H9 (cell line): ENCODE measurements at regions not wholly inside any gene's neighbourhood (a gene's known extent, or its start where the extent isn't known, plus 50 kb on each side); places are given as distances from the start of the nearest gene placed in this dataset.

Experiments used
- DNase-seq: peaks from one replicate; pipeline ENCODE4 v3.0.0-alpha.2; 2017
- H2AFZ ChIP-seq: one replicate; pipeline ENCODE4 v1.6.1; 2013; ENCODE audit warnings: mild to moderate bottlenecking, low read length, control low read depth, moderate library complexity
- H2AK5ac ChIP-seq: 2 replicates; pipeline ENCODE4 v1.6.1; 2013; ENCODE audit warnings: low read length, control low read depth, mixed read lengths; ENCODE audit not compliant: insufficient read length
- H2BK120ac ChIP-seq: one replicate; pipeline ENCODE4 v1.6.1; 2013; ENCODE audit warnings: low read depth, mild to moderate bottlenecking, low read length, control low read depth, inconsistent platforms; ENCODE audit not compliant: poor library complexity, severe bottlenecking
- H2BK12ac ChIP-seq: 2 replicates; pipeline ENCODE4 v1.6.1; 2013; ENCODE audit warnings: low read length, control low read depth, mixed read lengths, low read depth; ENCODE audit not compliant: insufficient read length
- H2BK15ac ChIP-seq: 2 replicates; pipeline ENCODE4 v1.6.1; 2013; ENCODE audit warnings: low read depth, low read length, control low read depth
- H2BK20ac ChIP-seq: one replicate; pipeline ENCODE4 v1.6.1; 2013; ENCODE audit warnings: low read depth, mild to moderate bottlenecking, low read length, control low read depth, inconsistent platforms; ENCODE audit not compliant: poor library complexity, severe bottlenecking
- H2BK5ac ChIP-seq: 2 replicates; pipeline ENCODE4 v1.6.1; 2013; ENCODE audit warnings: low read length, control low read depth, mixed read lengths; ENCODE audit not compliant: insufficient read length
- H3K14ac ChIP-seq: 2 replicates; pipeline ENCODE4 v1.6.1; 2013; ENCODE audit warnings: low read length, control low read depth; ENCODE audit not compliant: insufficient read depth
- H3K18ac ChIP-seq: 2 replicates; pipeline ENCODE4 v1.6.1; 2013; ENCODE audit warnings: low read depth, mild to moderate bottlenecking, mixed read lengths, low read length, control low read depth; ENCODE audit not compliant: insufficient read length
- H3K23ac ChIP-seq: 2 replicates; pipeline ENCODE4 v1.6.1; 2013; ENCODE audit warnings: low read length, control low read depth, mixed read lengths, low read depth; ENCODE audit not compliant: insufficient read length
- H3K23me2 ChIP-seq: 2 replicates; pipeline ENCODE4 v1.6.1; 2013; ENCODE audit warnings: low read depth, mild to moderate bottlenecking, mixed read lengths, low read length, control low read depth; ENCODE audit not compliant: insufficient read length, poor library complexity, severe bottlenecking
- H3K27ac ChIP-seq: 2 replicates; pipeline ENCODE4 v1.5.1; 2013; ENCODE audit warnings: low read length, control low read depth, mixed read lengths, low read depth; ENCODE audit not compliant: insufficient read length
- H3K27me3 ChIP-seq: 2 replicates; pipeline ENCODE4 v1.6.1; 2013; ENCODE audit warnings: low read length, control low read depth, inconsistent platforms; ENCODE audit not compliant: insufficient read depth
- H3K4ac ChIP-seq: 2 replicates; pipeline ENCODE4 v1.6.1; 2013; ENCODE audit warnings: low read depth, mild to moderate bottlenecking, control low read depth, inconsistent platforms, low read length, moderate library complexity
- H3K4me1 ChIP-seq: 2 replicates; pipeline ENCODE4 v1.6.1; 2013; ENCODE audit warnings: low read length, control low read depth, inconsistent platforms; ENCODE audit not compliant: insufficient read depth
- H3K4me2 ChIP-seq: 2 replicates; pipeline ENCODE4 v1.6.1; 2013; ENCODE audit warnings: low read length, control low read depth, mixed read lengths; ENCODE audit not compliant: insufficient read length, insufficient read depth
- H3K56ac ChIP-seq: 2 replicates; pipeline ENCODE4 v1.6.1; 2013; ENCODE audit warnings: low read depth, mild to moderate bottlenecking, mixed read lengths, low read length, control low read depth; ENCODE audit not compliant: insufficient read length
- H3K79me1 ChIP-seq: 2 replicates; pipeline ENCODE4 v1.6.1; 2013; ENCODE audit warnings: low read depth, mild to moderate bottlenecking, moderate library complexity, low read length, control low read depth, inconsistent platforms; ENCODE audit not compliant: insufficient read depth, poor library complexity, severe bottlenecking
- H3K79me2 ChIP-seq: 2 replicates; pipeline ENCODE4 v1.6.1; 2013; ENCODE audit warnings: low read length, control low read depth, inconsistent platforms; ENCODE audit not compliant: insufficient read depth
- H3K9ac ChIP-seq: 2 replicates; pipeline ENCODE4 v1.6.1; 2013; ENCODE audit warnings: low read length, control low read depth, mixed read lengths; ENCODE audit not compliant: insufficient read length; ENCODE audit errors: extremely low read depth
- H3K9me3 ChIP-seq: one replicate; pipeline ENCODE4 v1.6.1; 2013; ENCODE audit warnings: low read depth, low read length, inconsistent platforms; ENCODE audit not compliant: control insufficient read depth
- H3T11ph ChIP-seq: one replicate; pipeline ENCODE4 v1.6.1; 2013; ENCODE audit warnings: mild to moderate bottlenecking, low read length, control low read depth, inconsistent platforms
- H4K20me1 ChIP-seq: one replicate; pipeline ENCODE4 v1.6.1; 2013; ENCODE audit not compliant: control insufficient read depth, insufficient read length, insufficient read depth
- H4K5ac ChIP-seq: 2 replicates; pipeline ENCODE4 v1.6.1; 2013; ENCODE audit warnings: low read depth, mild to moderate bottlenecking, mixed read lengths, low read length, control low read depth; ENCODE audit not compliant: insufficient read length
- H4K8ac ChIP-seq: replicated peaks from 2 replicates; pipeline ENCODE4 v1.6.1; 2013; ENCODE audit warnings: low read length, control low read depth, mixed read lengths, low read depth; ENCODE audit not compliant: insufficient read length
- H4K91ac ChIP-seq: 2 replicates; pipeline ENCODE4 v1.6.1; 2013; ENCODE audit warnings: low read depth, mild to moderate bottlenecking, moderate library complexity, mixed read lengths, low read length, control low read depth; ENCODE audit not compliant: insufficient read length
- H3K27ac Mint-ChIP-seq, 3 experiments: 2 replicates in 2 of 3; 3 replicates in 1 of 3; pipeline ENCODE4 v1.8.0; 2020 to 2021; ENCODE audit warnings: mixed read lengths in 3 of 3, mild to moderate bottlenecking in 1 of 3, moderate library complexity in 1 of 3
- H3K27me3 Mint-ChIP-seq: 2 replicates; pipeline ENCODE4 v1.8.0; 2021; ENCODE audit warnings: low read depth, mild to moderate bottlenecking, moderate library complexity, mixed read lengths
- H3K36me3 Mint-ChIP-seq, 3 experiments: 2 replicates in 2 of 3; 3 replicates in 1 of 3; pipeline ENCODE4 v1.8.0; 2020 to 2021; ENCODE audit warnings: low read depth in 3 of 3, mixed read lengths in 3 of 3; ENCODE audit not compliant: insufficient read depth in 1 of 3
- H3K4me1 Mint-ChIP-seq, 2 experiments: 2 replicates each; pipeline ENCODE4 v1.8.0; 2020; ENCODE audit warnings: mixed read lengths in 2 of 2
- H3K4me3 Mint-ChIP-seq, 2 experiments: 2 replicates in 1 of 2; 3 replicates in 1 of 2; pipeline ENCODE4 v1.8.0; 2020 to 2021; ENCODE audit warnings: mild to moderate bottlenecking in 2 of 2, mixed read lengths in 2 of 2, moderate library complexity in 1 of 2
- H3K9me3 Mint-ChIP-seq, 2 experiments: 2 replicates in 1 of 2; 3 replicates in 1 of 2; pipeline ENCODE4 v1.8.0; 2020; ENCODE audit warnings: mild to moderate bottlenecking in 2 of 2, mixed read lengths in 2 of 2, moderate library complexity in 1 of 2
- CTCF ChIP-seq: fragments of 200-600 bp; sonication (generic); conservative IDR thresholded peaks from 3 replicates; pipeline ENCODE4 v1.8.0; 2021; ENCODE audit warnings: antibody characterized with exemption, mild to moderate bottlenecking
- WGBS: extraction: QIAGEN DNeasy Blood & Tissue Kit; methylation state at CpG from one replicate; pipeline ENCODE4 v1.1.7; 2013; ENCODE audit warnings: missing lambda C conversion rate, low lambda C conversion rate, mixed read lengths; ENCODE audit not compliant: insufficient read length; ENCODE audit errors: extremely low coverage; 5-methylcytosine and 5-hydroxymethylcytosine counted together

GRCh38 chr3:159924411-159924810 lies 64.2 kb upstream of the IL12A start:
- Histone ChIP-seq H3K14ac (no peak overlapping the region), H3K18ac (no peak overlapping the region), H2BK20ac (no peak overlapping the region), H2BK12ac (no peak overlapping the region), H3K4me1 (no peaks in the 10 kb centered on the region), H2BK15ac (no peak overlapping the region), H2BK5ac (no peak overlapping the region), H3K56ac (no peak overlapping the region), H3T11ph (no peak overlapping the region), H3K9ac (no peak overlapping the region), H3K23ac (no peak overlapping the region), H2AFZ (no peak overlapping the region), H3K79me1 (no peaks in the 10 kb centered on the region), H3K79me2 (no peaks in the 10 kb centered on the region), H3K4ac (no peak overlapping the region), H4K20me1 (no peaks in the 10 kb centered on the region), H4K8ac (no peak overlapping the region), H3K27me3 (no peaks in the 10 kb centered on the region), H2AK5ac (no peak overlapping the region), H4K91ac (no peak overlapping the region), H4K5ac (no peak overlapping the region), H3K27ac (no peak overlapping the region), H2BK120ac (no peak overlapping the region), H3K9me3 (no peaks in the 10 kb centered on the region), H3K23me2 (no peaks in the 10 kb centered on the region), H3K4me2 (no peak overlapping the region)
- H3K4me1 Mint-ChIP-seq, result peaks cover 0 to 2% of the 10 kb centered on the region in 2 experiments; a peak in 1 of 4 replicates
- H3K36me3 Mint-ChIP-seq, result no peaks in the 10 kb centered on the region; a peak in 1 of 7 replicates
- H3K27ac Mint-ChIP-seq, result peak overlapping the region in 1 of 3 experiments; percentile 27; a peak in 1 of 7 replicates
- WGBS, result no CpG with 5 or more reads among the region's 1 CpG
- no peak overlapping the region for H3K4me3 Mint-ChIP-seq
- no peaks in the 10 kb centered on the region for H3K27me3 Mint-ChIP-seq
- no peak for DNase-seq
- no peak for TF ChIP-seq CTCF
- H3K9me3 Mint-ChIP-seq, result no peaks in the 10 kb centered on the region; a peak in 1 of 5 replicates
